GM23338 (cell line): ENCODE measurements at regions not wholly inside any gene's neighbourhood (a gene's known extent, or its start where the extent isn't known, plus 50 kb on each side); places are given as distances from the start of the nearest gene placed in this dataset.

ENCODE experiments used
- ATAC-seq: fragments of 200-7000 bp; cut with Tn5 transposase; 3 replicates; pipeline ENCODE4 v1.9.1; 2020
- DNase-seq: peaks from one replicate; pipeline ENCODE4 v3.0.0-alpha.2; 2015; ENCODE audit warnings: low spot score
- H2AFZ ChIP-seq: fragments of 200-600 bp; sonication (generic); 2 replicates; pipeline ENCODE4 v1.8.0; 2016; ENCODE audit warnings: antibody characterized with exemption, mild to moderate bottlenecking, moderate library complexity
- H3F3A ChIP-seq: fragments of 200-600 bp; sonication (generic); replicated peaks from 2 replicates; pipeline ENCODE4 v1.8.0; 2017; ENCODE audit warnings: antibody characterized with exemption, mixed run types, low read depth
- H3K27ac ChIP-seq: fragments of 200-600 bp; sonication (generic); 2 replicates; pipeline ENCODE4 v1.6.1; 2016; ENCODE audit warnings: low read depth
- H3K27me3 ChIP-seq: fragments of 200-600 bp; sonication (generic); 2 replicates; pipeline ENCODE4 v1.8.0; 2016; ENCODE audit warnings: mild to moderate bottlenecking, mixed run types, moderate library complexity; ENCODE audit not compliant: insufficient read depth
- H3K36me3 ChIP-seq: fragments of 200-600 bp; sonication (generic); 2 replicates; pipeline ENCODE4 v1.8.0; 2016; ENCODE audit warnings: mild to moderate bottlenecking; ENCODE audit not compliant: insufficient read depth
- H3K4me1 ChIP-seq: fragments of 200-600 bp; sonication (generic); 2 replicates; pipeline ENCODE4 v1.8.0; 2016; ENCODE audit warnings: mild to moderate bottlenecking, moderate library complexity; ENCODE audit not compliant: insufficient read depth
- H3K4me2 ChIP-seq: fragments of 200-600 bp; sonication (generic); 2 replicates; pipeline ENCODE4 v1.7.1; 2017; ENCODE audit warnings: mixed run types
- H3K4me3 ChIP-seq: fragments of 200-600 bp; sonication (generic); 2 replicates; pipeline ENCODE4 v1.6.1; 2016; ENCODE audit warnings: mixed run types
- H3K79me2 ChIP-seq: fragments of 200-600 bp; sonication (generic); replicated peaks from 2 replicates; pipeline ENCODE4 v1.8.0; 2017; ENCODE audit warnings: mild to moderate bottlenecking; ENCODE audit not compliant: insufficient read depth
- H3K9me2 ChIP-seq: fragments of 200-600 bp; sonication (generic); 2 replicates; pipeline ENCODE4 v1.8.0; 2017; ENCODE audit not compliant: insufficient read depth
- H4K20me1 ChIP-seq: fragments of 200-600 bp; sonication (generic); replicated peaks from 2 replicates; pipeline ENCODE4 v1.8.0; 2017; ENCODE audit warnings: mild to moderate bottlenecking; ENCODE audit not compliant: insufficient read depth
- H3K27ac Mint-ChIP-seq: 2 replicates; pipeline ENCODE4 v1.8.0; 2020; ENCODE audit warnings: inconsistent platforms, mild to moderate bottlenecking, moderate library complexity, mixed read lengths
- H3K27me3 Mint-ChIP-seq: 3 replicates; pipeline ENCODE4 v1.8.0; 2022; ENCODE audit warnings: low read depth, mild to moderate bottlenecking, moderate library complexity, mixed read lengths, inconsistent platforms; ENCODE audit not compliant: insufficient read depth, poor library complexity
- H3K36me3 Mint-ChIP-seq: 3 replicates; pipeline ENCODE4 v1.8.0; 2021; ENCODE audit warnings: low read depth, mild to moderate bottlenecking, inconsistent platforms, moderate library complexity, mixed read lengths
- H3K4me1 Mint-ChIP-seq: 3 replicates; pipeline ENCODE4 v1.8.0; 2020; ENCODE audit warnings: mild to moderate bottlenecking, inconsistent platforms, mixed read lengths
- H3K4me3 Mint-ChIP-seq: 3 replicates; pipeline ENCODE4 v1.8.0; 2021; ENCODE audit warnings: moderate library complexity, mild to moderate bottlenecking, inconsistent platforms, mixed read lengths
- H3K9me3 Mint-ChIP-seq: 3 replicates; pipeline ENCODE4 v1.8.0; 2020; ENCODE audit warnings: moderate library complexity, mild to moderate bottlenecking, inconsistent platforms, mixed read lengths
- CREB1 ChIP-seq: fragments of 250-450 bp; sonication (Bioruptor Pico); IDR thresholded peaks from 2 replicates; pipeline ENCODE4 v1.5.0; 2020; ENCODE audit warnings: low read depth, mild to moderate bottlenecking, moderate library complexity
- EZH2 ChIP-seq: fragments of 200-600 bp; sonication (generic); IDR thresholded peaks from one replicate; pipeline ENCODE4 v1.8.0; 2017; ENCODE audit warnings: antibody characterized with exemption, mild to moderate bottlenecking, low read depth; ENCODE audit not compliant: unreplicated experiment
- EZH2phosphoT487 ChIP-seq: fragments of 200-600 bp; sonication (generic); IDR thresholded peaks from one replicate; pipeline ENCODE4 v1.8.1; 2018; ENCODE audit warnings: antibody characterized with exemption; ENCODE audit not compliant: unreplicated experiment
- POLR2AphosphoS5 ChIP-seq: IDR thresholded peaks from 2 replicates; pipeline ENCODE4 v1.6.1; 2016; ENCODE audit warnings: antibody characterized with exemption, low read depth
- STAT1 ChIP-seq: IDR thresholded peaks from one replicate; pipeline ENCODE4 v1.6.1; 2016; ENCODE audit warnings: antibody characterized with exemption; ENCODE audit not compliant: unreplicated experiment
- ZNF114 ChIP-seq: fragments of 250-450 bp; sonication (Bioruptor Pico); IDR thresholded peaks from 2 replicates; pipeline ENCODE4 v1.5.0; 2020; ENCODE audit warnings: mild to moderate bottlenecking, moderate library complexity
- ZNF331 ChIP-seq: fragments of 250-450 bp; sonication (Bioruptor Pico); IDR thresholded peaks from 2 replicates; pipeline ENCODE4 v1.5.0; 2020; ENCODE audit warnings: low read depth, mild to moderate bottlenecking, moderate library complexity
- TF ChIP-seq, protein P1 (sequence below): fragments of 250-450 bp; sonication (Bioruptor Pico); IDR thresholded peaks from 2 replicates; pipeline ENCODE4 v1.5.0; 2020; ENCODE audit warnings: mild to moderate bottlenecking, moderate library complexity
- TF ChIP-seq, protein P2 (sequence below): IDR thresholded peaks from 2 replicates; pipeline ENCODE4 v1.6.1; 2016; ENCODE audit warnings: antibody characterized with exemption
- TF ChIP-seq, protein P3 (sequence below), 2 experiments: fragments of 200-600 bp in 1 of 2; sonication (generic) in 1 of 2; conservative IDR thresholded peaks; 2 replicates each; pipeline versions ENCODE4 v1.5.1 to v1.6.1; 2016 to 2017; ENCODE audit warnings: antibody characterized with exemption in 2 of 2, low read depth in 2 of 2, mild to moderate bottlenecking in 2 of 2, moderate library complexity in 1 of 2
- TF ChIP-seq, protein P4 (sequence below): IDR thresholded peaks from one replicate; pipeline ENCODE4 v1.6.1; 2018; ENCODE audit warnings: antibody characterized with exemption; ENCODE audit not compliant: unreplicated experiment

DNA sequence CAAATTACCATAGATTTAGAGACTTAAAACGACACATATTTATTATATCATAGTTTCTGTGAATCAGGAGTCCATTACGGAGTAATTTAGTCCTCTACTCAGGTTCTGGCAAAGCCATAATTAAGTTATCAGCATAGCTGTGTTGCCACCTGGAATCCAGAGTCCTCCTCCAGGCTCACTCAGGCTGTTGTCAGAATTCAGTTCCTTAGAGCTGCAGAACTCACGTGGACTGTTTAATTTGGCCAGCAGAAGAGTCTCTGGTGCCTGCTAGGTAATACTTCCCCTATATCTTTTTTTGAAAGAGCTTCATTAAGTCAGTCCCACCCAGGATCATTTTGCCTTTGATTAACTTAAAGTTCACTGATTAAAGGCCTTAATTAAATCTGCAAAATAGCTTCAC, 891.5 kb downstream of the SUCLG1 start (continued):
- TF ChIP-seq, protein P1, sequence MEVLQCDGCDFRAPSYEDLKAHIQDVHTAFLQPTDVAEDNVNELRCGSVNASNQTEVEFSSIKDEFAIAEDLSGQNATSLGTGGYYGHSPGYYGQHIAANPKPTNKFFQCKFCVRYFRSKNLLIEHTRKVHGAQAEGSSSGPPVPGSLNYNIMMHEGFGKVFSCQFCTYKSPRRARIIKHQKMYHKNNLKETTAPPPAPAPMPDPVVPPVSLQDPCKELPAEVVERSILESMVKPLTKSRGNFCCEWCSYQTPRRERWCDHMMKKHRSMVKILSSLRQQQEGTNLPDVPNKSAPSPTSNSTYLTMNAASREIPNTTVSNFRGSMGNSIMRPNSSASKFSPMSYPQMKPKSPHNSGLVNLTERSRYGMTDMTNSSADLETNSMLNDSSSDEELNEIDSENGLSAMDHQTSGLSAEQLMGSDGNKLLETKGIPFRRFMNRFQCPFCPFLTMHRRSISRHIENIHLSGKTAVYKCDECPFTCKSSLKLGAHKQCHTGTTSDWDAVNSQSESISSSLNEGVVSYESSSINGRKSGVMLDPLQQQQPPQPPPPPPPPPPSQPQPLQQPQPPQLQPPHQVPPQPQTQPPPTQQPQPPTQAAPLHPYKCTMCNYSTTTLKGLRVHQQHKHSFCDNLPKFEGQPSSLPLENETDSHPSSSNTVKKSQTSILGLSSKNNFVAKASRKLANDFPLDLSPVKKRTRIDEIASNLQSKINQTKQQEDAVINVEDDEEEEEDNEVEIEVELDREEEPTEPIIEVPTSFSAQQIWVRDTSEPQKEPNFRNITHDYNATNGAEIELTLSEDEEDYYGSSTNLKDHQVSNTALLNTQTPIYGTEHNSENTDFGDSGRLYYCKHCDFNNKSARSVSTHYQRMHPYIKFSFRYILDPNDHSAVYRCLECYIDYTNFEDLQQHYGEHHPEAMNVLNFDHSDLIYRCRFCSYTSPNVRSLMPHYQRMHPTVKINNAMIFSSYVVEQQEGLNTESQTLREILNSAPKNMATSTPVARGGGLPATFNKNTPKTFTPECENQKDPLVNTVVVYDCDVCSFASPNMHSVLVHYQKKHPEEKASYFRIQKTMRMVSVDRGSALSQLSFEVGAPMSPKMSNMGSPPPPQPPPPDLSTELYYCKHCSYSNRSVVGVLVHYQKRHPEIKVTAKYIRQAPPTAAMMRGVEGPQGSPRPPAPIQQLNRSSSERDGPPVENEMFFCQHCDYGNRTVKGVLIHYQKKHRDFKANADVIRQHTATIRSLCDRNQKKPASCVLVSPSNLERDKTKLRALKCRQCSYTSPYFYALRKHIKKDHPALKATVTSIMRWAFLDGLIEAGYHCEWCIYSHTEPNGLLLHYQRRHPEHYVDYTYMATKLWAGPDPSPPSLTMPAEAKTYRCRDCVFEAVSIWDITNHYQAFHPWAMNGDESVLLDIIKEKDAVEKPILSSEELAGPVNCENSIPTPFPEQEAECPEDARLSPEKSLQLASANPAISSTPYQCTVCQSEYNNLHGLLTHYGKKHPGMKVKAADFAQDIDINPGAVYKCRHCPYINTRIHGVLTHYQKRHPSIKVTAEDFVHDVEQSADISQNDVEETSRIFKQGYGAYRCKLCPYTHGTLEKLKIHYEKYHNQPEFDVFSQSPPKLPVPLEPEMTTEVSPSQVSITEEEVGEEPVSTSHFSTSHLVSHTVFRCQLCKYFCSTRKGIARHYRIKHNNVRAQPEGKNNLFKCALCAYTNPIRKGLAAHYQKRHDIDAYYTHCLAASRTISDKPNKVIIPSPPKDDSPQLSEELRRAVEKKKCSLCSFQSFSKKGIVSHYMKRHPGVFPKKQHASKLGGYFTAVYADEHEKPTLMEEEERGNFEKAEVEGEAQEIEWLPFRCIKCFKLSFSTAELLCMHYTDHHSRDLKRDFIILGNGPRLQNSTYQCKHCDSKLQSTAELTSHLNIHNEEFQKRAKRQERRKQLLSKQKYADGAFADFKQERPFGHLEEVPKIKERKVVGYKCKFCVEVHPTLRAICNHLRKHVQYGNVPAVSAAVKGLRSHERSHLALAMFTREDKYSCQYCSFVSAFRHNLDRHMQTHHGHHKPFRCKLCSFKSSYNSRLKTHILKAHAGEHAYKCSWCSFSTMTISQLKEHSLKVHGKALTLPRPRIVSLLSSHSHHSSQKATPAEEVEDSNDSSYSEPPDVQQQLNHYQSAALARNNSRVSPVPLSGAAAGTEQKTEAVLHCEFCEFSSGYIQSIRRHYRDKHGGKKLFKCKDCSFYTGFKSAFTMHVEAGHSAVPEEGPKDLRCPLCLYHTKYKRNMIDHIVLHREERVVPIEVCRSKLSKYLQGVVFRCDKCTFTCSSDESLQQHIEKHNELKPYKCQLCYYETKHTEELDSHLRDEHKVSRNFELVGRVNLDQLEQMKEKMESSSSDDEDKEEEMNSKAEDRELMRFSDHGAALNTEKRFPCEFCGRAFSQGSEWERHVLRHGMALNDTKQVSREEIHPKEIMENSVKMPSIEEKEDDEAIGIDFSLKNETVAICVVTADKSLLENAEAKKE: no peak
- TF ChIP-seq EZH2phosphoT487 (no peak), STAT1 (no peak), CREB1 (no peak), ZNF114 (CRISPR knock-in tag) (no peak)
- TF ChIP-seq, protein P2, sequence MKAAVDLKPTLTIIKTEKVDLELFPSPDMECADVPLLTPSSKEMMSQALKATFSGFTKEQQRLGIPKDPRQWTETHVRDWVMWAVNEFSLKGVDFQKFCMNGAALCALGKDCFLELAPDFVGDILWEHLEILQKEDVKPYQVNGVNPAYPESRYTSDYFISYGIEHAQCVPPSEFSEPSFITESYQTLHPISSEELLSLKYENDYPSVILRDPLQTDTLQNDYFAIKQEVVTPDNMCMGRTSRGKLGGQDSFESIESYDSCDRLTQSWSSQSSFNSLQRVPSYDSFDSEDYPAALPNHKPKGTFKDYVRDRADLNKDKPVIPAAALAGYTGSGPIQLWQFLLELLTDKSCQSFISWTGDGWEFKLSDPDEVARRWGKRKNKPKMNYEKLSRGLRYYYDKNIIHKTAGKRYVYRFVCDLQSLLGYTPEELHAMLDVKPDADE: no peak
- TF ChIP-seq, protein P3, sequence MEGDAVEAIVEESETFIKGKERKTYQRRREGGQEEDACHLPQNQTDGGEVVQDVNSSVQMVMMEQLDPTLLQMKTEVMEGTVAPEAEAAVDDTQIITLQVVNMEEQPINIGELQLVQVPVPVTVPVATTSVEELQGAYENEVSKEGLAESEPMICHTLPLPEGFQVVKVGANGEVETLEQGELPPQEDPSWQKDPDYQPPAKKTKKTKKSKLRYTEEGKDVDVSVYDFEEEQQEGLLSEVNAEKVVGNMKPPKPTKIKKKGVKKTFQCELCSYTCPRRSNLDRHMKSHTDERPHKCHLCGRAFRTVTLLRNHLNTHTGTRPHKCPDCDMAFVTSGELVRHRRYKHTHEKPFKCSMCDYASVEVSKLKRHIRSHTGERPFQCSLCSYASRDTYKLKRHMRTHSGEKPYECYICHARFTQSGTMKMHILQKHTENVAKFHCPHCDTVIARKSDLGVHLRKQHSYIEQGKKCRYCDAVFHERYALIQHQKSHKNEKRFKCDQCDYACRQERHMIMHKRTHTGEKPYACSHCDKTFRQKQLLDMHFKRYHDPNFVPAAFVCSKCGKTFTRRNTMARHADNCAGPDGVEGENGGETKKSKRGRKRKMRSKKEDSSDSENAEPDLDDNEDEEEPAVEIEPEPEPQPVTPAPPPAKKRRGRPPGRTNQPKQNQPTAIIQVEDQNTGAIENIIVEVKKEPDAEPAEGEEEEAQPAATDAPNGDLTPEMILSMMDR (conservative IDR thresholded peaks at IDR 0.05; ENCODE audit: low read depth in 2 of 2): no peak

DNA sequence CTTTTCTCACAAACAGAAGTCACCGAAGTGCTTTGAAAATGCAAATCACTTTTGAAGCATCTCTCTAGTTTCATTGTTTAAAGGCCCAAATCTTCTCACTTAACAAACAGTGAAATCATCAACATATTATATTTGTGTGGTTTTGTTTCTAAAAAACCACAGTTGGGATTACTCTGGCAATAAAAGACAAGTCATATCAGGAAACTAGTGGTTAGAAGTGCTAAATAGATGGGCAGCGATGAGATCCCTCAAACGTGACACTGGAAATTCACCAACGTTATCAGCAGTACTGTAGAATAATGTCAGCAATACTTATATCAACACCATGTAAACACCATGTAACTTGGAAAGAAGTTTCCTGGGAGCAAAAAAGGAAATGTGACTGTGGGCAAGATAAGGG, 893.5 kb downstream of the SUCLG1 start:
- no peak overlapping the region for H3K27ac Mint-ChIP-seq
- H2AFZ ChIP-seq: no peak overlapping the region; the same call in 1 of the 2 replicates
- no peaks in the 10 kb centered on the region for H3K79me2 ChIP-seq
- H3F3A ChIP-seq: no peaks in the 10 kb centered on the region
- H3K4me3 Mint-ChIP-seq: no peak overlapping the region
- H3K27ac ChIP-seq: no peak overlapping the region
- no peak overlapping the region for H3K4me2 ChIP-seq
- no peaks in the 10 kb centered on the region for H4K20me1 ChIP-seq
- 0 out of 2 replicates have a peak, but pooled peaks cover 4% of the 10 kb centered on the region for H3K9me2 ChIP-seq
- H3K27me3 Mint-ChIP-seq: no peaks in the 10 kb centered on the region
- H3K4me1 ChIP-seq: no peaks in the 10 kb centered on the region; the same call in 1 of the 2 replicates
- H3K36me3 ChIP-seq: no peaks in the 10 kb centered on the region
- H3K4me3 ChIP-seq: no peak overlapping the region
- no peaks in the 10 kb centered on the region for H3K9me3 Mint-ChIP-seq
- no peak for ATAC-seq
- DNase-seq: no peak
- H3K36me3 Mint-ChIP-seq: no peaks in the 10 kb centered on the region
- H3K4me1 Mint-ChIP-seq: no peaks in the 10 kb centered on the region
- no peaks in the 10 kb centered on the region for H3K27me3 ChIP-seq
- TF ChIP-seq EZH2 (no peak), ZNF331 (no peak), STAT1 (no peak), ZNF114 (CRISPR knock-in tag) (no peak), POLR2AphosphoS5 (no peak), EZH2phosphoT487 (no peak), CREB1 (no peak)
- TF ChIP-seq, protein P4, sequence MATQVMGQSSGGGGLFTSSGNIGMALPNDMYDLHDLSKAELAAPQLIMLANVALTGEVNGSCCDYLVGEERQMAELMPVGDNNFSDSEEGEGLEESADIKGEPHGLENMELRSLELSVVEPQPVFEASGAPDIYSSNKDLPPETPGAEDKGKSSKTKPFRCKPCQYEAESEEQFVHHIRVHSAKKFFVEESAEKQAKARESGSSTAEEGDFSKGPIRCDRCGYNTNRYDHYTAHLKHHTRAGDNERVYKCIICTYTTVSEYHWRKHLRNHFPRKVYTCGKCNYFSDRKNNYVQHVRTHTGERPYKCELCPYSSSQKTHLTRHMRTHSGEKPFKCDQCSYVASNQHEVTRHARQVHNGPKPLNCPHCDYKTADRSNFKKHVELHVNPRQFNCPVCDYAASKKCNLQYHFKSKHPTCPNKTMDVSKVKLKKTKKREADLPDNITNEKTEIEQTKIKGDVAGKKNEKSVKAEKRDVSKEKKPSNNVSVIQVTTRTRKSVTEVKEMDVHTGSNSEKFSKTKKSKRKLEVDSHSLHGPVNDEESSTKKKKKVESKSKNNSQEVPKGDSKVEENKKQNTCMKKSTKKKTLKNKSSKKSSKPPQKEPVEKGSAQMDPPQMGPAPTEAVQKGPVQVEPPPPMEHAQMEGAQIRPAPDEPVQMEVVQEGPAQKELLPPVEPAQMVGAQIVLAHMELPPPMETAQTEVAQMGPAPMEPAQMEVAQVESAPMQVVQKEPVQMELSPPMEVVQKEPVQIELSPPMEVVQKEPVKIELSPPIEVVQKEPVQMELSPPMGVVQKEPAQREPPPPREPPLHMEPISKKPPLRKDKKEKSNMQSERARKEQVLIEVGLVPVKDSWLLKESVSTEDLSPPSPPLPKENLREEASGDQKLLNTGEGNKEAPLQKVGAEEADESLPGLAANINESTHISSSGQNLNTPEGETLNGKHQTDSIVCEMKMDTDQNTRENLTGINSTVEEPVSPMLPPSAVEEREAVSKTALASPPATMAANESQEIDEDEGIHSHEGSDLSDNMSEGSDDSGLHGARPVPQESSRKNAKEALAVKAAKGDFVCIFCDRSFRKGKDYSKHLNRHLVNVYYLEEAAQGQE: no peak
